ENCODE measurements at regions not wholly inside any gene's neighbourhood (a gene's known extent, or its start where the extent isn't known, plus 50 kb on each side); places are given as distances from the start of the nearest gene placed in this dataset.
A peak's percentile ranks its signal among the peaks of the same experiment; 100 is the strongest.

DNA sequence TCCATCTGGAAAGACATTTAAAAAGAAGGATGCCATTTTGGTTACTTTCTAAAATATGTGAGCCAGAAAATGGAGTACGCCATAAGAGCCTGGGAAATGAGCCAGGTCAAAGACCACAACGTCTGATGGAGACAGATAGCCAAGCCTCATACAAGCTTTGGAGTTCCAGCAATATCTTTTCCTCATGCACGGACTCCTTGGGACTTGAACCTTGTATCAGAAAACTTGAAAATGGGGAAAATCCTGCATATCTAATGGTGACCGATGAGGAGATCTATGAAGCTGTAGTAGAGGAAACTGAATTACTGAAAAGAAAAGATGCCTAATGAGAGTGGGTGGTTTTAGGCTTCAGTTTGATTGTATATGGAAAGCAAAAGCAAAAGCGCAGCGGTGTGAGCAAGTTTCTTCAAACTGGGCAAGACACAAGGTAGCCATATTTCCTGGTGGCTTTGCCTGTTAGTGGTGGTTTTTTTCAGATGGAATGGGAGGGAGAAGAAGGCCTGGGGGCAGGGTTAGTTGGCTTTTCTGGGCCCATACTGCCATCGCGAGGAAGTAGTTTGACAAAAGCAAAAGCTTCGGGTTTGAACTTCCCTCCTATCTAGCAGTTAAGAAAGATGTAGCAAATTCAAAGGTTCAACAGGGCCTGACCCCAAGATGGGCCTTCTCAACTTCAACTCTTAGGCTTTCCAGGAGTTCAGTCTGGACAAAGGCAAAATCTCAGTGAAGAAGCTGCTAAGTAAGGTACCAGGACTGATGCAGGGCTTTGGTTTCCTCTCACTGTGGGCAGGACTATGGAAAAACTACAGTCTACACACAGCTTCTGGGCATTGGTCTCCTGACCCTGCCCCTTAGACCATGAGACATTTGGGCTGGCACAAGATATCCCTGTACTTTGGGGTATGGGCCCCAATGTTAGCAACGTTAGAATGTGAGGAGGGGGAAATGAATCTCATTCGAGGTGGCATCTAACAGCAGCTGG is 210.0 kb upstream of the STK26 start:
- intact Hi-C loops (cut with DNase I; ENCODE audit: low total_unique reads): no loop called here
- Histone ChIP-seq H3K9me3 (no peaks in the 10 kb centered on the region), H3K27me3 (replicated peaks in 1 of 7) (no peaks in the 10 kb centered on the region), H3K27ac (peak overlapping the region; percentile 65 to 87 (median 78)), H3K36me3 (no peaks in the 10 kb centered on the region), H3K4me1 (peaks cover 0 to 32% (median 11%) of the 10 kb centered on the region in 6 donors), H3K4me3 (peak overlapping the region in 4 of 8 donors; percentile 31 to 72 (median 47))
- WGBS, 5 donors: 25 to 40% (median 32%) methylated on average over 11 of the region's 11 CpGs
- TF ChIP-seq POLR2AphosphoS5 (IDR thresholded peaks at IDR 0.05): peak in 1 of 3 donors; percentile 68
- no peak for TF ChIP-seq POLR2A (IDR thresholded peaks at IDR 0.05)
- TF ChIP-seq, protein P1, sequence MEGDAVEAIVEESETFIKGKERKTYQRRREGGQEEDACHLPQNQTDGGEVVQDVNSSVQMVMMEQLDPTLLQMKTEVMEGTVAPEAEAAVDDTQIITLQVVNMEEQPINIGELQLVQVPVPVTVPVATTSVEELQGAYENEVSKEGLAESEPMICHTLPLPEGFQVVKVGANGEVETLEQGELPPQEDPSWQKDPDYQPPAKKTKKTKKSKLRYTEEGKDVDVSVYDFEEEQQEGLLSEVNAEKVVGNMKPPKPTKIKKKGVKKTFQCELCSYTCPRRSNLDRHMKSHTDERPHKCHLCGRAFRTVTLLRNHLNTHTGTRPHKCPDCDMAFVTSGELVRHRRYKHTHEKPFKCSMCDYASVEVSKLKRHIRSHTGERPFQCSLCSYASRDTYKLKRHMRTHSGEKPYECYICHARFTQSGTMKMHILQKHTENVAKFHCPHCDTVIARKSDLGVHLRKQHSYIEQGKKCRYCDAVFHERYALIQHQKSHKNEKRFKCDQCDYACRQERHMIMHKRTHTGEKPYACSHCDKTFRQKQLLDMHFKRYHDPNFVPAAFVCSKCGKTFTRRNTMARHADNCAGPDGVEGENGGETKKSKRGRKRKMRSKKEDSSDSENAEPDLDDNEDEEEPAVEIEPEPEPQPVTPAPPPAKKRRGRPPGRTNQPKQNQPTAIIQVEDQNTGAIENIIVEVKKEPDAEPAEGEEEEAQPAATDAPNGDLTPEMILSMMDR (IDR thresholded peaks at IDR 0.05 in 8 of 11, conservative IDR thresholded peaks at IDR 0.05 in 3 of 11): peak; percentile 29 to 89 (median 55)
- DNase-seq: peak; percentile 88

DNA sequence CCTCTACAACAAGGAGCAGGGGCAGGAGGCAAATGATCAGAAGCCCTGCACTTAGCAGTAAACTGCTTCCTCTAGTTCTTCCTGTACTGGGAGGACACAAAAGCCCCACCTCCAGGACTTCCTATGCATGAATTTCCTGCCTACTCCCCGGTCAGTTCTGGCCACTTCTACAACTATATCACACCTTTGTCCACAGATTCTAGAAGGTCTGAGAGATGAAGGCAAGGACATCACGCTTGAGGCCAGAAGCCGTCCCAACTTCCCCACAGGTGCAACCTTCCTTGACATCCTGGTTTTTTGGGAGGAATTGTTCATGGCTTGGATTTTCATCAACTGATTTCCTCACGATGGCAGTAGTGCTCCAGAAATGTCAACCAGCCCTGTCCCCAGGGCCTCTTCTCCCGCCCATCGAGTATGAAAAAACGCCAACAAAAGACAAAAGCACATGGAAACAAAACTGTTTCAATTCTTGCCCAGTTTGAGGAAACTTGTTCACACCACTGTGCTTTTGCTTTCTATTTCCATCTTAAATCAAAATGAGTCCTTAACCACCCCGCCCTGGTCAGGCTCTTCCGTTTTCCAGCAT is 206.5 kb upstream of the STK26 start:
- WGBS, 5 donors: 16 to 42% (median 30%) methylated on average over 8 to 9 of the region's 9 CpGs
- H3K4me1 ChIP-seq: peaks cover 0 to 38% (median 13%) of the 10 kb centered on the region in 6 donors
- no peaks in the 10 kb centered on the region for H3K36me3 ChIP-seq
- H3K27me3 ChIP-seq (replicated peaks in 1 of 7): no peaks in the 10 kb centered on the region
- H3K27ac ChIP-seq: peak overlapping the region; percentile 4 to 81 (median 68)
- peak; percentile 74 for DNase-seq
- H3K4me3 ChIP-seq: peak overlapping the region in 7 of 8 donors; percentile 7 to 70 (median 31)
- intact Hi-C loops (cut with DNase I; ENCODE audit: low total_unique reads): no loop called here
- no peaks in the 10 kb centered on the region for H3K9me3 ChIP-seq
- TF ChIP-seq, protein P1 (IDR thresholded peaks at IDR 0.05 in 8 of 11, conservative IDR thresholded peaks at IDR 0.05 in 3 of 11): peak; percentile 8 to 98 (median 55)
- TF ChIP-seq POLR2AphosphoS5 (IDR thresholded peaks at IDR 0.05) (peak in 1 of 3 donors; percentile 69), POLR2A (IDR thresholded peaks at IDR 0.05) (no peak)

DNA sequence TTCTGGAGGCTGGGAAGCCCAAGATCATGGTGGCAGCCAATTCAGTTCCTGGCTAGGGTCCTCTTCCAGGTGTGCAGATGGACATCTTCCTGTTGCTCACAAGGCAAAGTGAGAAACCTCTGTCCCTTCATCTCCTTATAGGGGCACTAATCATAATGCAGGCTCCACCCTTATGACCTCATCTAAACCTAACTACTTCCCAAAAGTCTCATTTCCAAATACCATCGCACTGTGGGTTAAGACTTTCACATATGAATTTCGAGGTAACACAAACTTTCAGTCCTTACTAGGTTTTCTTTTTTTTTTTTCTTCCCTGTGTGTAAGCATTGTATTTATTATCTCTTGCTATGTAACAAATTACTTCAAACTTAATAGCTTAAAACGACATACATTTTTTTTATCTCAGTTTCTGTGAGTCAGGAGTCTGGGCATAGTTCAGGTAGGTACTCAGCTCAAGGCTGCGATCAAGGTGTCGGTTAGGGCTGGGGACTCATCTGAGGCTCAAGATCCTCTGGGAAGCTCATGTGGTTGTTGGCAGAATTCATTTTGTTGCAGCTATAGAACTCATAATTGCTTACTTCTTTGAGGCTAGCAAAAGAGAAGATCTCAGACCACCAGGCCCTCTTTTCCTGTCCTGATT is 204.7 kb upstream of the STK26 start:
- H3K4me3 ChIP-seq: no peak overlapping the region
- TF ChIP-seq POLR2AphosphoS5 (IDR thresholded peaks at IDR 0.05) (no peak), POLR2A (IDR thresholded peaks at IDR 0.05) (no peak)
- TF ChIP-seq, protein P1 (IDR thresholded peaks at IDR 0.05 in 8 of 11, conservative IDR thresholded peaks at IDR 0.05 in 3 of 11): no peak
- peak overlapping the region in 2 of 8 donors; percentile 3 to 30 for H3K27ac ChIP-seq
- DNase-seq: no peak
- no peaks in the 10 kb centered on the region for H3K9me3 ChIP-seq
- no peaks in the 10 kb centered on the region for H3K27me3 ChIP-seq (replicated peaks in 1 of 7)
- H3K4me1 ChIP-seq: peaks cover 0 to 39% (median 11%) of the 10 kb centered on the region in 6 donors
- intact Hi-C loops (cut with DNase I; ENCODE audit: low total_unique reads): no loop called here
- H3K36me3 ChIP-seq: no peaks in the 10 kb centered on the region
- WGBS, 5 donors: 68 to 85% (median 70%) methylated on average over 5 of the region's 5 CpGs

All from spleen (tissue), 11 donors.